Mesendoderm (in vitro differentiated cells): ENCODE measurements at regions not wholly inside any gene's neighbourhood (a gene's known extent, or its start where the extent isn't known, plus 50 kb on each side); places are given as distances from the start of the nearest gene placed in this dataset.
A peak's percentile ranks its signal among the peaks of the same experiment; 100 is the strongest.

Experiments
- DNase-seq: peaks from one replicate; pipeline ENCODE4 v3.0.0; 2013
- H2AK5ac ChIP-seq: 2 replicates; pipeline ENCODE4 v1.6.1; 2013; ENCODE audit warnings: low read length, inconsistent platforms
- H2BK120ac ChIP-seq: 2 replicates; pipeline ENCODE4 v1.6.1; 2013; ENCODE audit warnings: low read depth, mild to moderate bottlenecking, low read length, moderate library complexity, mixed read lengths
- H2BK15ac ChIP-seq: replicated peaks from 2 replicates; pipeline ENCODE4 v1.6.1; 2013; ENCODE audit warnings: low read depth, mild to moderate bottlenecking, moderate library complexity
- H2BK5ac ChIP-seq: 2 replicates; pipeline ENCODE4 v1.6.1; 2013; ENCODE audit warnings: low read length, inconsistent platforms
- H3K18ac ChIP-seq: 2 replicates; pipeline ENCODE4 v1.6.1; 2013; ENCODE audit warnings: mild to moderate bottlenecking, low read length, mixed read lengths
- H3K23ac ChIP-seq: one replicate; pipeline ENCODE4 v1.6.1; 2013; ENCODE audit warnings: low read length
- H3K27ac ChIP-seq: 2 replicates; pipeline ENCODE4 v1.5.1; 2013; ENCODE audit warnings: low read depth, mild to moderate bottlenecking, inconsistent platforms, low read length, moderate library complexity
- H3K27me3 ChIP-seq: 2 replicates; pipeline ENCODE4 v1.6.1; 2013; ENCODE audit warnings: low read length, control low read depth, mild to moderate bottlenecking, inconsistent platforms; ENCODE audit not compliant: insufficient read depth, poor library complexity
- H3K36me3 ChIP-seq: 2 replicates; pipeline ENCODE4 v1.6.1; 2013; ENCODE audit warnings: low read length, inconsistent platforms; ENCODE audit not compliant: control insufficient read depth, insufficient read depth
- H3K4ac ChIP-seq: one replicate; pipeline ENCODE4 v1.6.1; 2013; ENCODE audit warnings: low read depth, mild to moderate bottlenecking, low read length, moderate library complexity
- H3K4me1 ChIP-seq: 2 replicates; pipeline ENCODE4 v1.6.1; 2013; ENCODE audit warnings: low read depth, low read length, inconsistent platforms; ENCODE audit not compliant: control insufficient read depth
- H3K4me2 ChIP-seq: 2 replicates; pipeline ENCODE4 v1.6.1; 2013; ENCODE audit warnings: low read length
- H3K4me3 ChIP-seq: 2 replicates; pipeline ENCODE4 v1.5.1; 2013; ENCODE audit warnings: mild to moderate bottlenecking, low read length
- H3K56ac ChIP-seq: one replicate; pipeline ENCODE4 v1.6.1; 2013; ENCODE audit warnings: low read length
- H3K79me1 ChIP-seq: 2 replicates; pipeline ENCODE4 v1.6.1; 2013; ENCODE audit warnings: low read length, inconsistent platforms
- H3K79me2 ChIP-seq: 2 replicates; pipeline ENCODE4 v1.6.1; 2013; ENCODE audit warnings: mild to moderate bottlenecking, low read length; ENCODE audit not compliant: control insufficient read depth, insufficient read depth
- H3K9ac ChIP-seq: 2 replicates; pipeline ENCODE4 v1.6.1; 2013; ENCODE audit warnings: low read length, inconsistent platforms
- H4K5ac ChIP-seq: one replicate; pipeline ENCODE4 v1.6.1; 2013; ENCODE audit warnings: low read length
- H4K8ac ChIP-seq: one replicate; pipeline ENCODE4 v1.6.1; 2013; ENCODE audit warnings: low read depth, mild to moderate bottlenecking, control low read depth, low read length, moderate library complexity
- WGBS: extraction: QIAGEN DNeasy Blood & Tissue Kit; methylation state at CpG from one replicate; pipeline ENCODE4 v1.1.7; 2013; ENCODE audit warnings: low lambda C conversion rate, missing lambda C conversion rate; ENCODE audit not compliant: insufficient coverage; ENCODE audit errors: extremely low coverage; 5-methylcytosine and 5-hydroxymethylcytosine counted together

DNA sequence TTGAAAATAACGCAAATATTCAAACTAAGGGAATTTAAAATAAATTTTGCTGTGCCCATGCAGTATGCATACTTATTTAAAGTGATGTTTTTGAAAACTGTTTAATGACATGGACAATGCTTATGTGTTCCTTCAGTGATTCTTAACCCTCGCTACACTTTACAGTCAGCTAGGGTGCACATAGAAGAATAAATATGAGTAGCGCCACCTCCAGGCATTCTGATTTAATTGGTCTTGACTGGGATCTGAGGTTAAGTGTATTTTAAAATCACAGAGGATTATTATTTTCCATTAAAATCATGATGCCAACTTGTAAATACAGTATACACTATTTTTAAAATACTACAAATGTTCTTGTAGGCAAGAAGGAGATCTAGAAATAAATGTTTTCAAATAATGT lies 373.5 kb upstream of the ADGRL4 start:
- Histone ChIP-seq H3K56ac (no peak overlapping the region), H2AK5ac (no peak overlapping the region), H3K27me3 (no peaks in the 10 kb centered on the region), H3K79me1 (no peaks in the 10 kb centered on the region), H4K8ac (no peak overlapping the region), H3K79me2 (no peaks in the 10 kb centered on the region), H3K4me2 (no peak overlapping the region), H3K36me3 (no peaks in the 10 kb centered on the region), H3K27ac (no peak overlapping the region), H3K4me3 (no peak overlapping the region), H3K4me1 (no peaks in the 10 kb centered on the region), H2BK15ac (no peak overlapping the region), H3K4ac (no peak overlapping the region), H4K5ac (no peak overlapping the region), H2BK5ac (no peak overlapping the region), H3K9ac (no peak overlapping the region), H2BK120ac (no peak overlapping the region), H3K18ac (no peak overlapping the region), H3K23ac (no peak overlapping the region)
- DNase-seq = peak; percentile 23
- WGBS = no CpG with 5 or more reads among the region's 3 CpGs

DNA sequence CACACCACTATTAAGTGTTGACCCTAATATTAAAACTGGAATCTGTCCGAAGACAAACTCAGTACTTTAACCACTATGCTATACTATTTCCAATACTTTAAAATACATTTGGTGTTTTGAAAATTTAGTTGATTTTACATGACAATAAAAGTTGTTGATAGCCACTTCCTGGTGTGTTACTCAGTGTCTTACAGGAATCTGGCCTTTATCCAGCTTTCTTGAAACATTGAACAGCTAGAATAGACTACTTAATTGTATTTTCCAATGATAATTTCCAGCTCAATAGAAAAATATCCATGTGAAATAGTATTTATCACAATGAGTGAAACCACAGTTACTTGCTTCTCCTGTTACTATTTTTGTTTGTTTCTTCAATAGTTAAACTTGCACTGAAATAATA lies 369.6 kb upstream of the ADGRL4 start:
- no peak for DNase-seq
- Histone ChIP-seq H3K27me3 (no peaks in the 10 kb centered on the region), H3K18ac (no peak overlapping the region), H3K79me1 (no peaks in the 10 kb centered on the region), H2BK5ac (no peak overlapping the region), H2BK15ac (no peak overlapping the region), H3K79me2 (no peaks in the 10 kb centered on the region), H3K4me2 (no peak overlapping the region), H2AK5ac (no peak overlapping the region), H3K23ac (no peak overlapping the region), H3K4me3 (no peak overlapping the region), H3K9ac (no peak overlapping the region), H2BK120ac (no peak overlapping the region), H3K4ac (no peak overlapping the region), H4K8ac (no peak overlapping the region), H3K27ac (no peak overlapping the region), H3K36me3 (no peaks in the 10 kb centered on the region), H4K5ac (no peak overlapping the region), H3K4me1 (no peaks in the 10 kb centered on the region), H3K56ac (no peak overlapping the region)
- no CpG with 5 or more reads among the region's 1 CpG for WGBS

DNA sequence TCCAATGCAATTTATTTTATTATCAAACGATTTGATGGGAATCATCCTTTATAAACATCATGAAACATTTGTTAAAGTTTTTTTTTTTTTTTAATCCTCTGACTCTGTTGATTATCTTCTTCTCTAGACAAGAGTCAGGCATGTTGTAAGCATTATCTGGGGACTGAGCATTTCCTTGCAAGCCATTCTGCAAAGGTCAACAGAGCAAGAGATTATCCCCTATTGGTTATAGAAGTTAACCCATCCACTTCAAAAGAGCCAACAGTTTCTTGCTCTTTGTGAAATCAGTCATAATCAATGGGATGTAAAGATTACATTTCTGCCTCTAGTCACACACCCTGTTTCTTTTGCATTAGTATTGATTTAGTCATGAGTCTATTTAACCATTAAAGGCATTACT lies 368.8 kb upstream of the ADGRL4 start:
- H2BK5ac ChIP-seq = no peak overlapping the region
- no peak overlapping the region for H3K23ac ChIP-seq
- no peak for DNase-seq
- no peak overlapping the region for H3K9ac ChIP-seq
- no peaks in the 10 kb centered on the region for H3K36me3 ChIP-seq
- H2BK120ac ChIP-seq = no peak overlapping the region
- H2AK5ac ChIP-seq = no peak overlapping the region
- no peak overlapping the region for H3K18ac ChIP-seq
- no peaks in the 10 kb centered on the region for H3K79me2 ChIP-seq
- no peaks in the 10 kb centered on the region for H3K4me1 ChIP-seq
- no CpG with 5 or more reads among the region's 1 CpG for WGBS
- H3K4me2 ChIP-seq = no peak overlapping the region
- no peak overlapping the region for H2BK15ac ChIP-seq
- H4K8ac ChIP-seq = no peak overlapping the region
- H3K27ac ChIP-seq = no peak overlapping the region
- H3K4ac ChIP-seq = no peak overlapping the region
- no peak overlapping the region for H3K56ac ChIP-seq
- no peak overlapping the region for H4K5ac ChIP-seq
- no peaks in the 10 kb centered on the region for H3K27me3 ChIP-seq
- no peak overlapping the region for H3K4me3 ChIP-seq
- H3K79me1 ChIP-seq = no peaks in the 10 kb centered on the region

DNA sequence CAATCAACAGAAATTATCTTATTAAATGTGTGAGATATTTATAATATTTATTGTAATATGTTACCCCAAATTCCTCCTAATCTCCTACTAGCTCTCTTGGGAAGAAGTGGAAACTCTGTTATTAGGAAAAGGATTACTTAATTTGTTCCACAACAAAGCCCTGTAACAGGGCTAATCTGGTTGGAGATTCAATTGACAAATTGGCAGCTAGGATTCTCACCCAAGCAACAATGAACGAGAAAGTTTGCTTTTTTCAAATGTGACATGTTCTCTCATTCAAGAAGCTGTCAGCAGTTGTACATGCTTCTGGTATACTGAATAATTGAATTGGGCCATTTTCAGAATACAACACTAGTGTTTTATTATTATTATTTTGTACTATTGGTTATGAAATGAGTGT lies 367.9 kb upstream of the ADGRL4 start:
- no peak overlapping the region for H3K4ac ChIP-seq
- no peak overlapping the region for H4K5ac ChIP-seq
- no peak overlapping the region for H2BK120ac ChIP-seq
- H3K23ac ChIP-seq = no peak overlapping the region
- no peak overlapping the region for H2BK15ac ChIP-seq
- H3K56ac ChIP-seq = no peak overlapping the region
- H3K4me2 ChIP-seq = no peak overlapping the region
- no peak overlapping the region for H3K18ac ChIP-seq
- no peaks in the 10 kb centered on the region for H3K79me1 ChIP-seq
- H2AK5ac ChIP-seq = no peak overlapping the region
- H4K8ac ChIP-seq = no peak overlapping the region
- no CpG with 5 or more reads among the region's 1 CpG for WGBS
- no peak overlapping the region for H3K9ac ChIP-seq
- no peak overlapping the region for H3K27ac ChIP-seq
- no peaks in the 10 kb centered on the region for H3K4me1 ChIP-seq
- no peaks in the 10 kb centered on the region for H3K79me2 ChIP-seq
- no peaks in the 10 kb centered on the region for H3K36me3 ChIP-seq
- H3K4me3 ChIP-seq = no peak overlapping the region
- H2BK5ac ChIP-seq = no peak overlapping the region
- no peak for DNase-seq
- H3K27me3 ChIP-seq = no peaks in the 10 kb centered on the region

DNA sequence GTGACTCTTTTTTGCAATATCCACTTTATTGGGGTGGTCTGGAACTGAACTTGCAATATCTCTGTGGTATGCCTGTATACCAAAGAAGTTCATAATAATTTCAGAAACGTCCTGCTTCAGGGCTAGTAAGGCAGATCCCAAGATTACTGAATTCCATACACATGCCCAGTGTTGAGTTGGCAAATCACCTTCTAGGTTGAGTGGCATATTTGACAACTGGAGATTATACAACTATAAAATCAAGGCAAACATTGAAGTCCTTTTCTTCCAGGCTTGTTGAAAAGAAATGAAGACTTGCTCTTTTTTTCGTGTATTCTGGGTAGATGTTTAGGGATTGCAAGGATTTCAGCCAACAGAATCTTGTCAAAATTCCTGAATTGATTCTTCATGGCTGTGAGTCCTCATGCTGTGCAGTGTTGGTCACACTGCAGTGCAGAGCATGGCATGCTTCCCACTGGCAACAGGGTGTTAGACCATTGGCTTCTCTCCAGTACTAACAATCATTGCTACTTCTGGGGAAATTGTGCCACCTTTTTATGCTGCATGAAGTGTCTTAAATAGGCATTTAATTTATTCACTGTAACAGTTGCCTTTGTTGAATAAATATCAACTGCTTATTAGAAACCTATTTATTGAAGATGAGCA lies 367.1 kb upstream of the ADGRL4 start:
- no peaks in the 10 kb centered on the region for H3K27me3 ChIP-seq
- no peak overlapping the region for H2BK120ac ChIP-seq
- H4K5ac ChIP-seq = no peak overlapping the region
- no peak overlapping the region for H3K9ac ChIP-seq
- H3K4me3 ChIP-seq = no peak overlapping the region
- H3K4me1 ChIP-seq = no peaks in the 10 kb centered on the region
- H3K79me2 ChIP-seq = no peaks in the 10 kb centered on the region
- H3K79me1 ChIP-seq = no peaks in the 10 kb centered on the region
- no peak overlapping the region for H4K8ac ChIP-seq
- H3K36me3 ChIP-seq = no peaks in the 10 kb centered on the region
- H2BK5ac ChIP-seq = no peak overlapping the region
- no peak overlapping the region for H2BK15ac ChIP-seq
- H3K23ac ChIP-seq = no peak overlapping the region
- no peak overlapping the region for H2AK5ac ChIP-seq
- DNase-seq = no peak
- WGBS = no CpG with 5 or more reads among the region's 2 CpGs
- no peak overlapping the region for H3K18ac ChIP-seq
- H3K56ac ChIP-seq = no peak overlapping the region
- H3K4ac ChIP-seq = no peak overlapping the region
- no peak overlapping the region for H3K27ac ChIP-seq
- H3K4me2 ChIP-seq = no peak overlapping the region

DNA sequence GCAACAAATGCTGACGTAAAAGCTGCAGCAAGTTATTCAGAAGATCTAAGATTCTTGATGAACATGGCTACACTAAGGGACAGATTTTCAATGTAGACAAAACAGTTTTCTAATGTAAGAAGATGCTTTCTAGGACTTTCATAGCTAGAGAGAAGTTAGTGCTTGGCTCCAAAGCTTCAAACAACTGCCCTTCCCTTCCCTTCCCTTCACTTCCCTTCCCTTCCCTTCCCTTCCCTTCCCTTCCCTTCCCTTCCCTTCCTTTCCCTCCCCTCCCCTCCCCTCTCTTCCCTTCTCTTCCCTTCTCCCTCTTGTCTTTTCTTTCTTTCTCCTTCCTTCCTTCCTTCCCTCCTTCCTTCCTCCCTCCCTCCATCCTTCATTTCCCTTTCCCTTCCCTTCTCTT lies 365.3 kb upstream of the ADGRL4 start:
- Histone ChIP-seq H3K56ac (no peak overlapping the region), H3K79me1 (no peaks in the 10 kb centered on the region), H3K4me3 (no peak overlapping the region), H3K18ac (no peak overlapping the region), H4K8ac (no peak overlapping the region), H3K4me1 (no peaks in the 10 kb centered on the region), H3K23ac (no peak overlapping the region), H2BK120ac (no peak overlapping the region), H3K36me3 (no peaks in the 10 kb centered on the region), H3K79me2 (no peaks in the 10 kb centered on the region), H3K4me2 (no peak overlapping the region), H3K4ac (no peak overlapping the region), H4K5ac (no peak overlapping the region), H3K27me3 (no peaks in the 10 kb centered on the region), H3K27ac (no peak overlapping the region), H3K9ac (no peak overlapping the region), H2BK5ac (no peak overlapping the region), H2AK5ac (no peak overlapping the region), H2BK15ac (no peak overlapping the region)
- no CpG with 5 or more reads among the region's 1 CpG for WGBS
- DNase-seq = no peak
